CD1c-positive myeloid dendritic cell (primary cell): ENCODE measurements at regions not wholly inside any gene's neighbourhood (a gene's known extent, or its start where the extent isn't known, plus 50 kb on each side); places are given as distances from the start of the nearest gene placed in this dataset.
"Not testable (repeated sequence)": the region's sequence is repeated elsewhere in the genome, so short reads cannot be mapped to it uniquely, and the experiment has no call there.

Experiments used
- DNase-seq: peaks from one replicate; pipeline ENCODE4 v3.0.0-alpha.2; 2016; ENCODE audit errors: extremely low spot score

- not testable (repeated sequence) for DNase-seq
Observed at GRCh38 chr15:30470601-30471365, 56.7 kb upstream of the GOLGA8R start.

- not testable (repeated sequence) for DNase-seq
Observed at GRCh38 chr15:30471366-30471749, 57.3 kb upstream of the GOLGA8R start.

GRCh38 chr15:30471817-30472551 is 57.9 kb upstream of the GOLGA8R start:
- DNase-seq: not testable (repeated sequence)

DNA sequence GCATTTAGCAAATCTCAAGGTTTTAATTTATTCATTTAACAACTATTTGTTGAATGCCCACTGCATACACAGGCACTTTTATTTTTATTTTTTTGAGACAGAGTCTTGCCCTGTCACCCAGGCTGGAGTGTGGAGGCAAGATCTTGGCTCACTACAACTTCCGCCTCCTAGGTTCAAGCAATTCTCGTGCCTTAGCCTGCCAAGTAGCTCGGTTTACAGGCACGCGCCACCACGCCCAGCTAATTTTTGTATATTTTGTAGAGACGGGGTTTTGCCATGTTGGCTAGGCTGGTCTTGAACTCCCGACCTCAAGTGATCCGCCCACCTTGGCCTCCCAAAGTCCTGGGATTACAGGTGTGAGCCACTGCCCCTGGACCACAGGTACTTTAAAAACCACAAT is 67.0 kb upstream of the GOLGA8Q start:
- DNase-seq: peak; percentile 13

- peak; percentile 31 for DNase-seq
Observed at GRCh38 chr15:30489237-30489636, 62.6 kb upstream of the GOLGA8Q start.

DNA sequence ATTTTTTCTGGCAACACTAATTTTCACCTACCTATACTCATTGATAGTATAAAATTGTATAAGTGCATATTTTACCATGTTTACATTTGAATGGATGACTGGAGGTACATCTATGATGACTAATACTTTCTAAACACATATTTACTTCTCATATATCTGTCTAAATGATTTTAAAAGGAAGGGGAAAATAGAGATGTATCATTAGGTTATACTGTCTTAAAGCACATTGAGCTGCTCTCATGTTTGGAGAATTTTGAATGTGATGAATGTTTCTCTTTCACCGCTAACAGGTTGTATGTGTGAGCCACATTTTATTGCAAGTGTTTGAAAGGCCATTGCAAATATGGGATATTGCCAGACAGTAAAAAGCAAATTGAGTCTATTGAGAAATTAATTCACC is 61.5 kb upstream of the GOLGA8Q start:
- not testable (repeated sequence) for DNase-seq

GRCh38 chr15:30493947-30494346 is 57.9 kb upstream of the GOLGA8Q start:
- DNase-seq: not testable (repeated sequence)

DNA sequence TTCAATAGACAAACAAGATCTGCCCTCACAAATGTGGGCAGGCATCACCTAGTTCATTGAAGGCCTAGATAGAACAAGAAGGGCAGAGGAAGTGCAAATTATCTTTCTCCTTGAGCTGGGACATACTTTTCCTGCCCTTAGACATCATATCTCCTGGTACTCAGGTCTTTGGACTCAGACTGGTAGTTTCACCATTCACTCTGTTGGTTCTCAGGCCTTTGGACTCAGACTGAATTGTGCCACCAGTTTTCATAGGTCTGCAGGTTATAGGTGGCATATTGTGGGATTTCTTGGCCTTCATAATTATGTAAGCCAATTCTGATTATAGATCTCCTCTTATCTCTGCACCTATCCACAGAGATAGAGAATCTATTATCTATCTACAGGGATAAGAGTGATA is 54.6 kb upstream of the GOLGA8Q start:
- DNase-seq: not testable (repeated sequence)

DNA sequence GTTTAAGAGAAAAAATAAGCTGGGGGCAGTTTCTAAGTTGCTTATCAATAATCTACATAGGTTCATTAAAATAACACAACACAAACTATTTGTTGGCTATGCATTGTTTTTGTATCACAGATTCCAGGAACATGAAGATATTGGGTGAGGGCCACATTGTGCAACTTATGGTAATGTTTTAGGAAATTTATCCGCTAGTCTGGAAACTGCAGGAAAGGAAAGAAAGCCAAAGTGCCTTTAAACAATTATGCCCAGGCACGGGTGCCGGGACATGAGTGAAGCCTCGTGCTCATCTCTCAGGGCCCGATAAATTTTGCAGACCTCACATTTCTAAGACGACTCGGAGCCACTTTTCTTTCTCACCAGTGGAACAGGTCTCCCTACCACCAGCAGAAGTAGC is 52.6 kb upstream of the GOLGA8Q start:
- not testable (repeated sequence) for DNase-seq

DNA sequence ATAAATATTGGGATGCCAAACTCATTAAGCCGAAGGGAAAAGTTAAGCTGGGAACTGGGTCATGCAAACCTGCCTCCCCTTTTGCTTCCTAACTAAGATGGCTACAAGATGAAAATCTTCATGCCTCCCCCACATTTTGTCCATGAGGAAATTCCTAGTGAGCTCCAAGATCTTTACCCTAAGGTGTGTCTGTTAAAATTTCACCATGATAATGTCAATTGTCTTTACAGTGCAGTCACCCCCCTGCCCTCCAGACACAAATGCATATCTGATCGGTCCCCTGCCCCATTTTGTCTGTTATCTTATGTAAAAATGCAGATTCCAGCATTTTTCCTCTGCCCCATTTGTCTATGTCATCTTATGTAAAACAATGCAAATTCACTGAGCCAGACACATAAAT is 51.3 kb upstream of the GOLGA8Q start:
- not testable (repeated sequence) for DNase-seq
